GM20431 (cell line): ENCODE measurements at regions not wholly inside any gene's neighbourhood (a gene's known extent, or its start where the extent isn't known, plus 50 kb on each side); places are given as distances from the start of the nearest gene placed in this dataset.

Experiments
- in situ Hi-C: fragments of 300-500 bp; cut with MseI, MboI; formaldehyde crosslinking; loops from one replicate; pipeline ENCODE4 v1.15.0; 2020; ENCODE audit warnings: low sequenced_read_pairs; ENCODE audit not compliant: unreplicated experiment

DNA sequence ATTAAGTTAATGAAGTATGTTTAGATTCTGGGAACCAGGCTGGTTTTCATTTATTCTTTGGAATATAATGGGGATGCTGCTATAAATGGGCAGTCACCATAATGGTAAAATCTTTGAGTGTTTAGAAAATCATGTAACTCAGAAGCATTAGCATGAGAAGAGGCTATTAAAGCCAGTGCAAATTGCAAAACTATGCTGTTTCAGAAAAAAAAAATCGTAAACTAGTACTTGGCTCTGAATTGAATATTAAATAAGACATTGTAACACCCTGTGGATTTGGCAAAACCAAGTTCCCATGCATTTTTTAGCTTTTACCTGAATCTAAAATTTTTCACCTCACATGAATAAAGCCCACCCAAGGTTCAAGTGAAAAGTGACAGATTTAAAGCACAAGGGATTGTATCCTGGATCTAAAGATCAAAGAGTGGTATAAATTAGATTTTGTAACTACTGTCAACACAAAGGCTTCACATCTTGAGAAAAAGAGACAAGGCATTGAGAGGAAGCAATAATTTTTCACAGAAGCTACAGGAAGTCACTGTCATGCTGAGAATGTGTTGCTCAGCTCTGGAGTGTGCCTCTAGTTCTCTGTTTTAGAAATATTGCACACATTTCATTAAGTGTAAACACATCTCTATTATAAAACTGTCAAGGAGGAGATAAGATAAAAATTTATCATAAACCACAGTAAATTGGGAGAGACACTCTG is 142.2 kb downstream of the ABCA8 start:
- in situ Hi-C loops = no loop called here

DNA sequence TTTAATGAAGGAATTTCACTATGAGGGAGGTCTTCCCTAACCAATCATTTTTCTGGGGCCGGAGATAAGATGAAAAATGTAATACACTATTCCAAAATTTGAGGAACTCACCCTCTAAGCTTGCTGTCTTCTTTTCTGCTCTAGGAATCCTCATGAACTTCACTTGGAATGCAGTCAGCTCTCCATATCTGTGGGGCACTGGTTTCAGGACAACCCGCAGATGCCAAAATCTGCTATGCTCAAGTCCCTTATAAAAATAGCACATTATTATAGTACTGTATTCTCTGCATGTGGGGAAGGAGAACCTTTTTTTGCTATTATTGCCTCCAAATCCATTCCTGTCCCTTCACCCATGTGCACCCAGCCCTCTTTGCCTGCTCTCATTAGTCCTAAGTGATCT is 146.0 kb downstream of the ABCA8 start:
- in situ Hi-C loops = no loop called here

DNA sequence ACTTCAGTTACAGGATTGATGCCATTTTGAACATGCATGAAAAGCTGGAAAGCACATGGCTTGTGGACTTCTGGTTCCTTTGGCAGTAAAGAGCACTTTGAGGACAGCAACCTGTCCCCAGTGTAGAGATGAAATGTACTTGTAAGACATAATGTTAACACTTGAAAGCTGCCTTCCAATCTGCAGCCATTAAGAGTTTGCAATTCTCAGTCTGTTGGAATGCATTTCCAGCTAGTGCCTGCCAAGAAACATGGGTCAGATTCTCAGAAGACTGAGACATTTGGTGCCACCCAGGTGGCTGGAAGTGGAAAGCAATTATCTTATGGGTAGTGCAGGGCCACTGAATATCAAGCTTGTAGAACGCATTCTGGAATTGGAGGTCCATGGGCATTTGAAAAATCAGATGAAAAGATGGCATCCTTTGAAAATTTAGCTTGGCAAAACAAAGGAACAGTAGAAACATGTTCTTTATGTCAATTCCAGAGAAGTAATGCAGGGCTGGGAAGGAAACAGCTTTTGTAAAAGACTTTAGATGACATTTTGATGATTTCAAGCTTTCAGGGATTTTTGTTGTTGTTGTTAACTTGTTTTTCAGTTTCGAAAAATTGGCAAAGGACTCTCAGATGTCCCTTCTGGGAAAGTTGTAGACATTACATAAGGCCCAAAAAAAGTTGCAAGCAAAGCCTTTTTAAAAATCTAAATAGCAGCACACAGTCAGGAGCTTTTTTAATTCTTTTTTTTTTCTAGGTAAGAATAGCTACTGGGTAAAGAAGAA is 147.0 kb downstream of the ABCA8 start:
- in situ Hi-C loops = no loop called here

DNA sequence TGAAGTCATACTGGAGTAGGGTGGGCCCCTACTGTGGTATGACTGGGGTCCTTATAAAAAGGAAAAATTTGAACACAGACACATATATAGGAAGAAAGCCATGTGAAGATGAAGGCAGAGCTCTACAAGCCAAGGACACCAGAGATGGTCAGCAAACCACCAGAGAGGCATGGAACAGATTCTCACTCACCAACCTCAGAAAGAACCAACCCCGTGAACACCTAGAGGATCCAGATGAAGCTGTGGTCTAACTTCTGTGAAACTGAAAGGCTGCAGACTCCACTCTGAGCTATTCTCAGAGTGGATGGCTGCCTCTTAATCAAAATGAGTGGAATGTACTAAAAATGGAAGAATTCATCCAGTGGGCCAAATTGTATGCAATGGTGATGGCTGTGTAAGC is 149.6 kb downstream of the ABCA8 start:
- in situ Hi-C loops = no loop called here

DNA sequence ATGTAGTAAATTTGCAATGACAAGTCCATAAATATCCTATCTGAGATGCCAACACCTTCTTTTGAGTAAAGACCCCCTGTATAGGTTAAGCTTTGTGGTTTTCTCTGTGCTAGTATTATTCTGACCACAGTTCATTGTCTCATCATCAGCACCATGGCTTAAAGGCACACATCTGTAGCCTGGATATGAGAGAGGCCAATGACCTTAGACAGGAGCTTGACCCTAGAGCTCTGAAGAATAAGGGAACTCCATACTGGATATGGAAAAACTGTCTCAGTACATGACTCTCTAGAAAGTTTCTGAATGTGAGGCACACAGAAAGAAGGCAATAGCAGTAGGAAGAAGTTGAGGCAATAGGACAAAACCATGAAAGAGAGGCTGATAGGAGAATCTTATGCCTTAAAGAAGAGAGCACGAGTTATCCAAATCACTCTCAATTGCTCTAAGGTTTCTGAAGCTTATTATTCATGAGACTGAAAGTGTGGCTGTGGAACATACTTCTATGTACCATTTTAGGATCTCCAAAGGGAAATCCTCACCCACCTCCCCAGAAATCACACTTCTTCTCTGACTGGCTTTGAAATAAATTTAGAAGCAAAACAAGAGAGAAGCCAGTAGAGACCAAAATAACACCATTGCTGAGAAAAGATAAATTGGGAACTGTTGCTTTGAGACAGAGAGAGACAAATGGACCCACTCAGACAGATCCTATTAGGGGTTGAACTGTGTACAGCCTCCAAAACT is 150.2 kb downstream of the ABCA8 start:
- in situ Hi-C loops = no loop called here

DNA sequence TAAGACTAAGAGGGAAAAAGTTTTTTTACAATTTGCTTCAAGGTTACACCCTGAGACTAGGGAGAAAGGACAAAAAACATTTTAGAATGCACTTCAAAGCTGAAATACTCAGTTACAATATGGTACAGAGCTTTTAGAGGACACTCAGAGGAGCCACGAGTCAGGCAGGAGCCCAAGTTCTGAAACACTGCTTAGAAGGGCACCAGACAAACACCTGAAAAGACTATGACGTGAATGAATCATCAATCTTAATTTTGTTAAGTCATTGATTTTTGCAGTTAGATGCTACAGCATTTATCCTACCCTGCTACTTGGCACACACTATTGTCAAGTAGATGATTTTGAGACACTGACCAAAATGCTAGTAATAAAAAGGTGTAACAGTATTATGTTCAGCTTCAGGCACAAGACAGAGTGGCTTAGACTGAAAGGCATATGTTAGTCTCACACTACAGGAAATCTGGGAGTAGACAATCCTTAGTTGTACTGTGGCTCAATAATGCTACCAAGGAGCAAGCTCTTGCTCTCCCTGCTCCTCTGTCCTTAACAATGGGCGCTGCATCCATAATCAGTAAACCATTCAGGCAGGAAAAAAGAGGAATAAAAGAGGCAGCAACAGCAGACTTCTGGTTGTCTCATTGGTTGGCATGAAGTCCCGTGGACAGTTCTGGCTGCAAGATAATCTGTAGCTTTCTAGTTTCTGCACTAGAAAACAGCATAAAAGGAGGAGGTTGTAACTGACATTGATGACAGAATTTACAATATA is 151.8 kb downstream of the ABCA8 start:
- in situ Hi-C loops = no loop called here

DNA sequence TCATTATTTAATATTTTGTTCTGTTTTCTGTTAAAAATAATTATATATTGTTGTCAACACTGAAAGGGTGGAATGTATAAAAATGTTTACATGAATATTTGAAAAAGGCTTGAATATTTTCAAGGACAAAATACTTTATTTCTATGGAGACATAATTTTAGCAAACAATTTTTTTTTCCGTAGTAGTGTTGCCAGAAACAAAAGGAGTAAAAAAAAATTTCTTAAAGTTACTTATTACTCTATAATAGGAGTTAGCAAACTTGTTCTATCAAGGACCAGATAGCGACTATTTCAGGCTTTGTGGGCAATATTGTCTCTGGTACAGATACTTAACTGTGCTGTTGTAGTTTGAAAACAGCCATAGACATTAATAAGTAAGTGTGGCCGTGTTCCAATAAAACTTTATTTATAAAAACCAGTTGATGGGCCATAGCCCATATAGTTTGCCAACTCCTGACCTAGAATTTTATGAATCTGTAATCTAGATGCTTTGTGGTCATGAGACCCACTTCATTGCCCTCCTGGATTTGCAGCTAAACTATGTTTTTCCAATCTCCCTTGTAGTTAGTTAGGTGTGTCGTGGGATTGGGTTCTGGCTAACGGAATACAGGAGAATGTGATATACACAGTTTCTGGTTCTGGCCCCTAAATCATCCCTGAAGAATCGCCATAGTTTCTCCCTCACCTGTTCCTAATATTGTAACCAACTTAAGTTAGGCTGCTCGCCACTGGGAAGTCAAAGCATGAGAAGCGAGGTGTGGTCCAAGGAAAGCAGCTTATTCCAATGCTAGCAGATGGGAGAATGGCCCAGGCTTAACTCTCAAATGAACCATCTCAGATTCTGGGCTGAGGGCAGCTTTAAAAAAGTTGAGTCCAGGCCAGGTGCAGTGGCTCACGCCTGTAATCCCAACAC is 153.6 kb downstream of the ABCA8 start:
- in situ Hi-C loops = no loop called here

DNA sequence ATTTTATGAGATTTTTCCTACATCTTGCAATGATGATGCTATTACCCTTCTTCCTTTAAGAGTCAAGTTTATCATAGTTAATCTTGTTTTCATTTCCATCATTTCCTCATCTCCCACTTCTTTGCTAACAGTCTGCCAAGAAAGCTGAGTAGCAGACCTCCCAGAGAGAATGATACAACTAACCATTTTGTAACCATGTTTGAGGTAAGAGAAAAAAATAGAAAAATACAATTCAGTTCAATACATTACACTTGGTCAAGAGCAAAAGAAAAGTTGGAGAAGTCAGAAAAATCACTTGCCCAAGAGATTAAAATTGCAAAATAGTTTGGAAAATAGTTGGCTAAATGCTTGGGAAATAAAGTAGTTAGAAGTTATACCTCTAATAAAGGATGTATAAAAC is 154.4 kb downstream of the ABCA8 start:
- in situ Hi-C loops = no loop called here

DNA sequence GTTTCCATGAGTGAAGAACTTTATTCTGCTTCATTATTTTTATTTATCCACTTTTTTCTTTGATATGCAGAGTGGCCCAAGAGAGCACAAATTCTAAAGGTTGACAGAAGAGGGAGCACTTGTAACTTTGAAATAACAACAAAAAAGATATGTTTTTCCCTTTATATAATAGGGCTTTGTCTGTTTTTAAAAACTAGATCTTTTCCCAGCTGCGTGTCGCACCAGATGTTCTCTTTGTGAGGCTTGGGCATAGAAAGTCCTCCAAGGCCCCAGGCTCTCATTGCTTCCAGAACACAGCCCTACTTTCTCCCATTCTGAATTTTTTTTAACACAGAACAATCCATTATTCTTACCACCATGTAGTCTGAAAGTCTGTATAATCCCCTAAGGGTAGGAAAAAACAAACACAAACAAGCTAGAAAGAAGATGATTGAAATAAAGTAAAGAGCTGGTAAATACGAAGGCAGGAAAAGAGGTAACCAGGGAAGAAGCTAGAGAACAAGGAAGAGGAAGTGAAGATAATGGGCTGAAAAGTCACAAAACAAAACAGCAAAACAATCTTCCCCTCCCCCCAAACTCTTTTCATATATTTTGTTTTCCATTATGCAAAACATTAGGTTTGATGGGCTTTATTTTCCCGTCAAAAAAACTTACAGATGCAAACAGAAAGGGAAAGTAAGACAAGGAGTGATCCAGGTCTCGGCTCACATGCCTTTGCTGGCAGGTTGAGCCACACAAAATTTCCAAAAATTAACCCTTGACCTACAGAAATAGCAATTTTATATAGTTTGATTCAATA is 160.4 kb downstream of the ABCA8 start:
- in situ Hi-C loops = no loop called here

DNA sequence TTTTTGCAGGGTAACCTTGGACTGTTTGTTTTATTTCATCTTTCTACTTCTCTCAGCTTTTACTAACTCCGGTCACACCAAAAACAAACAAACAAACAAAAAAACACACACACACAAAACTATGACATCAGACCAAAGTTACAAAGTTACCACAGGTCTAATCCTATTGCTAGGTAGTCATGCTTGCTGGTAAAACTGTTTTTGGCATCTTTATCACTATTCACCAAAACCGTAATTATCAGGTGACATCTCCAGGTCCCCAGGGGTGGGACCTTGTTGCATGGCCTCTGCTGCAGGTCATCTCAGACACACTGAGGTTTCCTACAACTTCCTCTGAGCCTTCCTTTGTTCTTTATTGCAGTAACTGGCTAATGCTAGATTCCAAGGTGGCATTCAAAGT is 162.3 kb downstream of the ABCA8 start:
- in situ Hi-C loops = no loop called here

DNA sequence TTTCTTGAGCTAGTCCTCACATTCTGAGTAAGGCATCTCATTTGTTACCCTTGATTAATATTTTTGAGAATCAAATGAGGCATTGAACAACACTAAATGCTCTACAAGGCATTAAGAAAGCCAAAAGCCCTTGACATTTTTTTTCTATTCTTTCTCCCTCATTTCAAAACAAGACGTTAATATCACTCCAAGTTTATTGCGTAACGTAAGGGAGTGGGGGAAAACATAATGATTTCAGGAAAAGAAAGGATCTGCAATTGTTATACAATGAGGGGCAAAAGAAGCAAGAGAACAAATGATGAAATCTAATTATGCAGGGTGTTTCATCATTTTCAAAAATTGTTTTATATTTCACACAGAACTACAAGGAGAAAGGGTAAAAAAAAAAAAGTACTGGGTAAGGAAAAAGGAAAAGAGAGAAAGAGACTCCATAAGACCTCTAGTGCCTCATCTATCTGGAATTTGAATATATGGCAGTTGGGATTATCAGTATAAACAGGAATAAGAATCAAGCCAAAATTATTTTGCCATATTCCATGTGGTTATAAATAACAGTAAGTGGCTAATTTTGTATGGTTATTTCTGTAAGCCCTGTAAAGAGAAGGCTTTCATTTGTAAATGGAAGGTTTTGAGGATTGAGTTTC is 163.0 kb downstream of the ABCA8 start:
- in situ Hi-C loops = no loop called here

DNA sequence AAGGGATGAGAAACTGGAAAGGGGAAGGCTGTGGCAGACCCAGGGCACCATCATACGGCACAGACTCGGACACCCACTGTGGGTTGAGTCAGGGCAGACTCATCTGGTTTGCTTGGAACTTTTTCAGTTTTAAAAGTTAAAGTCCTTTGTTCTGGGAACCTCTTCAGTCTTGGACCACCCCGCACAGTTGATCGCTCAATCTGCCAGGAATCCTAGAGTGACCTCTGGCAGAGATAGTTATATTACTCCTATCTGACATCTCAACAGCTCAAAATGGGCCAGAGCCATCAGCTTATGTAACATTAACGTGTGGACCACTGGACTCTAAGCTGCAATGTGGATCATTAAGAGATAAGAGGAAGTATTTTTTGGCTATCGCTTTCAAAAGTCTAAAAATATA is 164.3 kb downstream of the ABCA8 start:
- in situ Hi-C loops = no loop called here

DNA sequence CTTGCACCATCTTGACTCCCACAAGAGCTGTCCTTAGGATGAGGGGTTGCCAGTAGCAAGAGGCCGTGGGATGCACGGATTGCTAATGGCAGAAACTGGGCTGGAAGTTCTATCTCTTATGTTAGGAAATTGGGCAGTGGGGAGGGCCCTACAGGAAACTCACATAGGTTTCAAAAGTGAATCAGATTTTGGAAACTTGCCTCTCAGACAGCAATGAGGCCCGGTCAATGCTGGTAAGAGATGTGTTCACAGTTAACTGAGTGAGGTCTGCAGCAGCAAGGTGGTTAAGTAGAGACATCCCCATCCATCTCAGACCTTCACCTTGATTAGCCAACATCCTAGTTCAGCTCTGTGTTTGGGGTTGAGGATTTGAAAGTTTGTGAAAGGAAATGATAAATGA is 164.7 kb downstream of the ABCA8 start:
- in situ Hi-C loops = no loop called here

DNA sequence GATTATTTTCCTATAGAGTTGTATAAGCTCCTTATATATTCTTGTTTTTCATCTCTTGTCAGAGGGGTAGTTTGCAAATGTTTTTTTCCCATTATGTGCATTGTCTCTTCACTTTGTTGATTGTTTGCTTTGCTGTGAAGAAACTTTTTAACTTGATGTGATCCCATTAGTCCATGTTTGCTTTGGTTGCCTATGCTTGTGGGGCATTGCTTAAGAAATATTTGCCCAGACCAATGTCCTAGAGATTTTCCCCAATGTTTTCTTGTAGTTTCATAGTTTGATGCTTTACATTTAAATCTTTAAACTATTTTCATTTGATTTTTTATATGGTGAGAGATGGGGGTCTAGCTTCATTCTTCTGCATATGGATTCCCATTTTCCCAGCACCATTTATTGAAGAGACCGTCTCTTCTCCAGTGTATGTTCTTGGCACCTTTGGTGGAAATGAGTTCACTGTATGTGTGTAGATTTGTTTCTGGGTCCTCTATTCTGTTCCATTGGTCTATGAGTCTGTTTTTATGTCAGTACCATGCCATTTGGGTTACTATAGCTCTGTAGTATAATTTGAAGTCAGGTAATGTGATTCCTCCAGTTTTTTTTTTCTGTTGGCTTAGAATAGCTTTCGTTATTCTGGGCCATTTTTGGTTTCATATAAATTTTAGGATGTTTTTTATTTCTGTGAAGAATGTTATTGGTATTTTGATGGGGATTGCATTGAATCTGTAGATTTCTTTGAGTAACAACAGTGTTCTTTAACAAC is 165.8 kb downstream of the ABCA8 start:
- in situ Hi-C loops = no loop called here

DNA sequence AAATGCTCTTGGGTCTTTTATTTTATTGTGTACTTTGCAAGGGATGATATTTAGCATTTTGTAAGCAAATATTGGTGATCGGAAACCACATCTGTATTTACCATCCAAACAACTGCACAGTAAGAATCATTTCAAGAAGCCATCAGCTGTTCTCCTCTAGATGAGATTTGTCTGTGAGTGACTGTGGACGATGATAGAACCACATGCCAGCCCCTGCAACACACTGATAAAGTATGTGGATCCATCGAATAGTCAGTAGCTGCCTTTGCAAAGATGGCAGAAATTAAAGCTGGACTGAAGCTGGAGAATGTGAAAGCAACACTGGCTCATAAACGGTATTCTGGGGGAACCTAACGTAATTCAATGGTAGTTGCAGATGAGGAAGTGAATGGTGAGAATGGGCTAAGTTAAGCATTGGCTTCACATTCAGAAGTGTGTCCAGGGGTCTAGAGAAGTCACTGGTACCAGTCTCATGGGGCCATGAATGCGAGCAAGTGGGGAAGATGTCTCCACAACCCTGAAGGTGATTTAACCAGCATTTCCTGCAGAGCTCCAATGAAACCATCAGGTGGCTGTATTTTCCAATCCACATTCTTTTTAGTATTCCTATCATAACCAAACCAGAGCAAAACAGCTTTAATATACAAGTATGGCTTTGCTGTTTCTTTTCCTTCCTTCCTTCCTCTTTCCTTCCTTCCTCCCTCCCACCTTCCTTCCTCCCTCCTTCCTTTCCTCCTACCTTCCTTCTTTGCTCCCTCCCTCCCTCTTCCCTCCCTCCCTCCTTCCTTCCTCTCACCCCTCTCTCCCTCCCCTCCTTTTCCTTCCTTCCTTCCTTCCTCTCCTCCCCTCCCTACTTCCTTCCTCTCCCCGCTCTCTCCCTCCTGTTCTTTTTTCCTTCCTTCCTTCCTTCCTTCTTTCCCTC is 169.4 kb downstream of the ABCA8 start:
- in situ Hi-C loops = no loop called here

DNA sequence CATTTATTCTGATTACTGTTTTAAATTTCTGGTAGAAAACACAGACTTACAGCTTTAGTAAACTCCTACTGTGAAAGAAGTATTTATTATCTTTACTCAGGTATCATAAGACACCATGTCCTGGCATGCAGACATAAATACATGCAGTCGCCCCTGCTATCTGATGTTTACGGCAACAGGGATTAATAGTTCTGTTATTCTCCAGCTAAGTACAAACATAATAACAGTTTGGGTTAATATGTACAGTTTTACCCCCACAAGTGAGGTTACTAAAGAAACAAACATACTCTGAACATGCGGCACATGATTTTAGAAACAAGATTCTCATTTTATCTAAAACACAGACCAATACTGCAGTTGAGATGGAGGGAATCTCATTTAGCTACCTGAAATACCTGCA is 170.8 kb downstream of the ABCA8 start:
- in situ Hi-C loops = no loop called here
